SK-N-SH (cell line): ENCODE measurements at regions not wholly inside any gene's neighbourhood (a gene's known extent, or its start where the extent isn't known, plus 50 kb on each side); places are given as distances from the start of the nearest gene placed in this dataset.

Source experiments
- CHD2 ChIP-seq: fragments of 150-350 bp; IDR thresholded peaks from 2 replicates; pipeline ENCODE4 v1.6.1; 2018; ENCODE audit warnings: low read length; ENCODE audit not compliant: partially characterized antibody
- CTCF ChIP-seq: fragments of 200-600 bp; sonication (generic); IDR thresholded peaks from 2 replicates; pipeline ENCODE4 v1.6.1; 2017; ENCODE audit warnings: antibody characterized with exemption, mild to moderate bottlenecking, moderate library complexity
- GABPA ChIP-seq: IDR thresholded peaks from 2 replicates; pipeline ENCODE4 v1.4.0; 2012; ENCODE audit warnings: low read depth, mild to moderate bottlenecking
- JUND ChIP-seq: IDR thresholded peaks from 2 replicates; pipeline ENCODE4 v1.4.0; 2012
- MAX ChIP-seq: IDR thresholded peaks from 2 replicates; pipeline ENCODE4 v1.4.0; 2012; ENCODE audit warnings: low read depth
- NRF1 ChIP-seq: IDR thresholded peaks from 2 replicates; pipeline ENCODE4 v1.6.1; 2012; ENCODE audit warnings: low read depth, mild to moderate bottlenecking, low read length
- RCOR1 ChIP-seq: fragments of 150-350 bp; IDR thresholded peaks from 2 replicates; pipeline ENCODE4 v1.6.1; 2017; ENCODE audit warnings: antibody characterized with exemption, low read length
- REST ChIP-seq: IDR thresholded peaks from 2 replicates; pipeline ENCODE4 v1.6.1; 2012; ENCODE audit warnings: mild to moderate bottlenecking, low read depth, low read length, moderate library complexity
- TAF1 ChIP-seq: IDR thresholded peaks from 2 replicates; pipeline ENCODE4 v1.6.1; 2012; ENCODE audit warnings: low read depth, mild to moderate bottlenecking, low read length, moderate library complexity, borderline replicate concordance
- TEAD4 ChIP-seq: IDR thresholded peaks from 2 replicates; pipeline ENCODE4 v1.4.0; 2012; ENCODE audit warnings: mild to moderate bottlenecking, borderline replicate concordance; ENCODE audit not compliant: insufficient read depth

DNA sequence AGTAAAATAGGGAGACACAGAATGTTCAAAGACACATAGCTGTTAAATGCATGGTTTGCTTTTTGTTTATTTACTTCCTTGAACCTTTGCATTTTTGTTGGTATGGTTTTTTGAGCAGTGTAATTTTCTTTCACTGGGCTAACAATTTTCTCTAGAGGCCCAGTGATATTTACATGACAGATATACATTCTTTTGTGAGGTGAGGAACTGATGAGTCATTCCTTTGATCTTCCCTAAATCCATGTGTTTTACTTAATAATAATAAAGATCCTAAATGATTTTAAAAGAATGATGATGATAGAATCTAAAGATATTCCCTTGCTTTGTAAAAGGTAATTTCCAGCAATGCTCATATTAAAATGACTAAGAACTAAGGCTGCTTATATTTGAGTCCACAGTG lies 188.5 kb upstream of the ANK3 start:
- TF ChIP-seq CTCF (no peak), NRF1 (no peak), GABPA (no peak), JUND (no peak), TAF1 (no peak), CHD2 (no peak), RCOR1 (no peak), MAX (no peak), REST (no peak), TEAD4 (no peak)
